ENCODE measurements at regions not wholly inside any gene's neighbourhood (a gene's known extent, or its start where the extent isn't known, plus 50 kb on each side); places are given as distances from the start of the nearest gene placed in this dataset.
"Not testable (repeated sequence)": the region's sequence is repeated elsewhere in the genome, so short reads cannot be mapped to it uniquely, and the experiment has no call there.

GRCh38 chr18:78501251-78501650 lies 478.4 kb upstream of the SALL3 start:
- no peak for DNase-seq (ENCODE audit: low read depth in 2 of 2)

DNA sequence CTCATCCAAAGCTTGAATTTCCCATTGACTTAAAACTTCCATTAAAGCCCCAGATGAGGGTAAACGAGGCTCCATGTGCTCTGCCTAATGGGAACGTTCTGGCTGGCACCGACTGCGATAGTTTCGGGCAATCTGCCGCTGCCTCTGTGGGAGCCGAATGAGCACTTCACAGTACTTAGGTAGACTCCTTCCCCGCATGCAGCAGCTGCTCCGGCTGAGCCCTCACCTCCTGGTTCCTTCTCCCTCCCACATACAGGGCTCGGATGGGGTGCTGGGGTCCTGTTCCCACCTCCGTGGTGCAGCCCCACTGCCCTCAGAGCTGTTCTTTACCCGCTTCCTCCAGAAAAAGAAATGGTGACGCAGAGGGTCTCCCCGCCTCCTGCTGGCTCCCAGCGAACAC lies 476.5 kb upstream of the SALL3 start:
- no peak for DNase-seq (ENCODE audit: low read depth in 2 of 2)

DNA sequence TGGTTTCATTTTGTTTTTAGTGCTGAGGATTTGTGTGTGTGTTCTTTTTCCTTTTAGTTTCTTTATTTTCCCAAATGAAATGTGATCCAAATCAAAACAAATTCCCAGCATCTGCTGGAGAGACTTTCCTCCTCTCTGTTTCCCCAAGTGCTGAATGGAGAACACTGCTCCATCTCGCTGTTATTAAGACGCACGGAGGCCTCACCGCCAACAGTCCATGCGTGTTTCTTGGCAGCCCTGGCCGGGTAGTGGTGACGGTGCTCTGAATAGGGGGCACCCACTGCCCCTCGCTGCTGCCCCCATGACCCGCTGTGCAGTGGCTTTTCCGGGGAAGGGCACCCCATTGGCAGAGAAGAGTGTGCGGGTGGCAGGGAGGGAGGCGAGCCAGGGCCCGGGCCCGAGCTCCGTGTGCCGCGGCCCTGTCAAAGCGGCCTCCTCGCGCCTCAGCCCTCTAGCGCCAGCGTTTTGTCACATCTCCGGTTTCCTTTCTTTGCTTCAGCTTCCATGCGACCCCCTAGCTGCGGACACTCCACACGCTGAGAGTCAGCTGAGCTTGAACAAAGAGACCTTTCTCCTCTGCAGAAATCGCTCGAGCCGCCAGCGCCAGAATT lies 473.7 kb upstream of the SALL3 start:
- no peak for DNase-seq (ENCODE audit: low read depth in 2 of 2)

DNA sequence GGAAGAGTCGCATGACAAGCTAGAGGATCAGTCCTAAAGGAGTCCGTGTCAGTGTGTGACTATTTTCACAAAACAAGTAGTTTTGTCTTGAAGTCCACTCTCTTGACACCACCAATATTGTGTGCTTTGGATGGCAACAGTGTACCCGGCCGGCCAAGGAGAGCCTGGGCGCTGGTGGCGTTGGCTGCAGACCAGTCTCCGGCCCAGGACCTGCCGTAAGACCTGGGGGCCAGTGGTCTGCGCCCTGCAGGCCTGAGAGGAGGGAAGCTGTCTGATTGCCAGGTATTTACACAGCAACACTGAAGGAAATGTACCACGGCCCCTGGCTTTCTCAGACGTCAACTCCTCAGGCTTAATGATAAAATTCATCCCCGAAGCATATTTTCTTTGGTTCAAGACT lies 472.4 kb upstream of the SALL3 start:
- DNase-seq (ENCODE audit: low read depth in 2 of 2): no peak

- not testable (repeated sequence) for DNase-seq (ENCODE audit: low read depth in 2 of 2)
Measured at GRCh38 chr18:78508228-78508824, 471.3 kb upstream of the SALL3 start.

GRCh38 chr18:78510091-78510490 lies 469.5 kb upstream of the SALL3 start:
- DNase-seq (ENCODE audit: low read depth in 2 of 2): no peak

DNA sequence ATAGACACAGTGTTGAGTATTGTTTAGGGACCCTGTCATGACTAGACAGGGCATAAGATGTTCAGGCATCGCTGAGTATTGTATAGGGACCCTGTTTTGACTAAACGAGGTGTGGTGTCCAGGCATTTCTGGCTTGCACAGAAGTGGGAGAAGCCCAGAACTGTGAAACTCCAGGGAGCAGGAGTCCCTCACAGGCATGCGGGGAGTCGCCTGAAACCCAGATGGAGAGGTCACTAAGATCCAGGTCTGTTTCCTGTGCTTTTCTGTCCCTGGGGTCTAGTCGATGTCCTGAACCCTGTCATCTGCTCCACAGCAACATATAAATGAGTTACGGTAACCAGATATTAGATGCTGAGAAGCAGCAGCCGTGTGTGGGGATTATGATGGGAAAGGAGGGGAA lies 469.0 kb upstream of the SALL3 start:
- DNase-seq (ENCODE audit: low read depth in 2 of 2): no peak

- no peak for DNase-seq (ENCODE audit: low read depth in 2 of 2)
Measured at GRCh38 chr18:78511666-78512601, 467.7 kb upstream of the SALL3 start.

GRCh38 chr18:78514910-78515670 lies 464.5 kb upstream of the SALL3 start:
- no peak for DNase-seq (ENCODE audit: low read depth in 2 of 2)

GRCh38 chr18:78517328-78517727 lies 462.3 kb upstream of the SALL3 start:
- no peak for DNase-seq (ENCODE audit: low read depth in 2 of 2)

DNA sequence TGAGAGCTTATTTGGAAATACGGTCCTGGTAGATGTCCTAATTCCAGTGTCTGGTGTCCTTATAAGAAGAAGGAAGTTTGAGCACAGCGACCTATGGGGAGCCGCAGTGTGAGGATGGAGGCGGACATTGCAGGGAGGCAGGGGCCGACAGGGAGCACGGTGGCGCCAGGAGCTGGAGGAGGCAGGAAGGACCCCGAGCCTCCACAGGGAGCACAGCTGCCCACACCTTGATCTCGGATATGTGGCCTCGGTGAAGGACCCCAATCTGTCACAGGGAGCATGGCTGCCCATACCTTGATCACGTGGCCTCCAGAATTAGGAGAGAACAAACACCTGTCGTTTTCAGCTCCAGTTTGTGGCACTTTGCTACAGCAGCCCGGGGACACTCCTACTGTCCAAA lies 461.6 kb upstream of the SALL3 start:
- DNase-seq (ENCODE audit: low read depth in 2 of 2): no peak

DNA sequence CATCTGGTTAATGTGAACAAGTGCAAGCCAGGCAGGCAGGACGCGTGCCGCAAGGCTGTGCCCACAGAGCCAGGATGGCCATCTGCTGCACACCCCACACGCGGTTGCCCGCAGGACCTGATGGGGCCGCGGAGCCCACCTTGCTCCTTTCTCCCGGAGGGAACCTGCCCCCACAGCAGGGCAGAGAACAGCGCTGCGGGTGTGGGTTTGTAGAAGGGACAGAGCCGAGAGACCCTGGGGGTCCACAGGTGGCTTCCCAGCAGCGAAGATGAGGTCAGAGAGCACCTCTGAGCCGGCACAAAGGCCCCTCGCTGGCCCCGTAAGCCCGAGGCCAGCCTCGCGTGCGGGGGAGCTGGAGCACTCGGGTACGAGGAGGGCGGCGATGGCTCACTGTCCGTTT lies 460.8 kb upstream of the SALL3 start:
- DNase-seq (ENCODE audit: low read depth in 2 of 2): no peak

GRCh38 chr18:78519394-78520062 lies 460.1 kb upstream of the SALL3 start:
- no peak for DNase-seq (ENCODE audit: low read depth in 2 of 2)

GRCh38 chr18:78521136-78521535 lies 458.5 kb upstream of the SALL3 start:
- DNase-seq (ENCODE audit: low read depth in 2 of 2): no peak

- no peak for DNase-seq (ENCODE audit: low read depth in 2 of 2)
Measured at GRCh38 chr18:78521744-78522143, 457.9 kb upstream of the SALL3 start.

DNA sequence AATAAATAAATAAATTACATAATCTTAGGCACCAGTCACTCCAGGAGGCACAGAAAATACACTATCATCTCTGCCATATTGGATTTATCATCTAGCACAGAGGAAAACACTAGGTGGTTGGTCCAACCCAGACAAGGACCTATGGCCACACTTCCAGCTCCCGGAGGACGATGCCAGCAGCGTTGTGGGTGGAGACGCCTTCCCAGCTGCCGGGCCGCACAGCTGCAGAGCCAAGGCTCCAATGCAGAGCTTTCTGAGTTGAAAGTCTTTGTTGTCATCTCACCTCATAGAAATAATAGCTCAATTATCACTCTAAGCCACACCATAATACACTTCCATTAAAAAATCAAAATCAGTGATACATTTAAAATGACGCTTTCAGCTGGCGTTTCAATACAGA lies 457.1 kb upstream of the SALL3 start:
- DNase-seq (ENCODE audit: low read depth in 2 of 2): no peak

DNA sequence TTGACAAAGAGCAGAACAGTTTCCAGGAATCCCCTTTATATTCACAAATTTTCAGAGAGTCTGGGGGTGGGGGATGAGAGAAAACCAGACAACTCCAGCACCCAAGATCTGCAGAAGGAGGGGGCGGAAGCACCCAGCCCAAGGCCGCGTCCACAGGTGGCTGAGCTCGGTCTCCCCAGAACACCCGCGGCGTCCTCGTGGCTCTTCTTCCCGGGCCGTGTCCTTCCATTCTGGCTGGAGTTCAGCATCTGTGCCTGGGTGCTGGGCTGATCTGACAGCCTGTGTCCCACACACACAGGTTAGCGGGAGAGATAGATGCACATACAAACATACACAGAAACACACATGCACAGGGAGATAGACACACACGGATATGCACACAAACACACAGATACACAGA lies 455.8 kb upstream of the SALL3 start:
- no peak for DNase-seq (ENCODE audit: low read depth in 2 of 2)

GRCh38 chr18:78525366-78526111 lies 454.1 kb upstream of the SALL3 start:
- no peak for DNase-seq (ENCODE audit: low read depth in 2 of 2)

- no peak for DNase-seq (ENCODE audit: low read depth in 2 of 2)
Measured at GRCh38 chr18:78526275-78526674, 453.3 kb upstream of the SALL3 start.

DNA sequence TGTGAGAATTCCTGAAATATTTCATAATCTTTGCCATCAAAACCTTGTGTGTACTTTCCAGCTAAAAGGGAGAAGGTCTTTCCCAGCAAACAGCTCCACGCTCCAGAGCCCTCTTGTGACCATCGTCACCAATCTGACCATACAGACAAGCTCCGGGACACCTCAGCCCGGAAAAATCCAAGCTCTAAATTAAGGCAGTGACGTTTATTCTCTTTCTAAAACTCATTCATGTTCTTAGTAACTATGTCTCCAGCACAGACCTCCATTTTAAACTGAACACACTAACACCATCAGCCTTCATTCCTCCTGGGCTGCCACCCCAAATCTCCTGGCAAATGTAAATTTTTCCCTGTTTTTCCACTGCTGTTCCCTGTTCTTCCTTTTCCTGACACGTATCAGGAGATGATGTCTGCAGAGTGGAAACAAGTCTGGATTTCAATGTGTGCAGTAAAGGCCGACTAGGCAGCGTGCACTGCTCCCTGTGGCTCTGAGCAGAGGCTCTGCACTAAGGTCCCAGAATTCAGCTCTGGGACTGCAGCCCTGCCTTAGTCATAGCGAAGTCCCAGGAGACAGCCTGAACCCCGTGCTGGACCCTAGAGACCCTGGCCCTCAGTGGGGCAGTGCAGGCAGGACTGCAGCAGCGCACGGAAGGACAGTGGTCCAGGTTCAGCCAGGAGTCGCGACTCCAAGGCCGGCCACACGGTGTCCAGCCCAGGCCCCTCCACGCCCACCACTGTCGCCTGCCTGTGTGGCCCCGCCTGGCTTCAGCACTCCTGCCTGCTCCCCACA lies 452.5 kb upstream of the SALL3 start:
- no peak for DNase-seq (ENCODE audit: low read depth in 2 of 2)
